GM12864 (cell line): ENCODE measurements at regions not wholly inside any gene's neighbourhood (a gene's known extent, or its start where the extent isn't known, plus 50 kb on each side); places are given as distances from the start of the nearest gene placed in this dataset.
"Not testable (repeated sequence)": the region's sequence is repeated elsewhere in the genome, so short reads cannot be mapped to it uniquely, and the experiment has no call there.

Experiments used
- DNase-seq: peaks from one replicate; pipeline ENCODE4 v3.0.0-alpha.2; 2011; ENCODE audit warnings: low read depth
- H3K4me3 ChIP-seq: 2 replicates; pipeline ENCODE4 v1.5.1; 2011; ENCODE audit warnings: mild to moderate bottlenecking, low read depth, low read length, control low read depth
- TF ChIP-seq, protein P1 (sequence below): IDR thresholded peaks from 2 replicates; pipeline ENCODE4 v1.5.1; 2011; ENCODE audit warnings: low read depth, mild to moderate bottlenecking, moderate library complexity, low read length, control low read depth, inconsistent platforms; ENCODE audit errors: missing control alignments

DNA sequence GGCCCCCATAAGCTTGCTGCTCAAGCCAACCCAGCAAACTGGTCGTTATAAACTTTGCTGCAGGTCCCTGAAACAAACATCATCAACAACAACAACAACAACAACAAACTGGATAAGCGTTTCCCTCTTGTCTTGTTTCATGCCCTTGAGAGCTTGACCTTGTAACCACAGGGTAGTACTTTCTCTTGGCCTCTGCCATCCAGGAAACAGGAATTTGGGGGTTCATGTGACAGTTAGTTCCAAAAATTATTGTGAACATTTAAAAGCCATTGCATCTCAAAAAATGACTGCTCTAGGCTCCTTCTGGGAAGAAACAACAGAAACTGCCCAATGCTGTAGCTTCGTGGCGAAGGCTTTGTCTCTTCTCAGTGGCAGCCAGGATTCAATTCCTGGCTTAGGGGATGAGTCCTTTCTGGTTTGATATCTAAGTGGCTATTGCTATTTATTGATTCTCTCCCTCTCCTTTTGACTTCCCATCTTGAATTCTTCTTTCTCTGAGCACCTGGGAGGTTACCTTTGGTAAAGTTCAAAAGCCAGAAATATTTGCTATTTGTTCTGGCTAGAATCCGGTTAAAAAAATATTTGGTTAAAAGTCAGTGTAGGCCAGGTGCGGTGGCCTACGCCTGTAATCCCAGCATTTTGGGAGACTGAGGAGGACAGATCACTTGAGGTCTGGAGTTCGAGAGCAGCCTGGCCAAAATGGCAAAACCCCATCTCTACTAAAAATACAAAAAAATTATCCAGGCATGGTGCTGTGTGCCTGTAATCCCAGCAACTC lies 52.0 kb upstream of the CPM start:
- TF ChIP-seq, protein P1, sequence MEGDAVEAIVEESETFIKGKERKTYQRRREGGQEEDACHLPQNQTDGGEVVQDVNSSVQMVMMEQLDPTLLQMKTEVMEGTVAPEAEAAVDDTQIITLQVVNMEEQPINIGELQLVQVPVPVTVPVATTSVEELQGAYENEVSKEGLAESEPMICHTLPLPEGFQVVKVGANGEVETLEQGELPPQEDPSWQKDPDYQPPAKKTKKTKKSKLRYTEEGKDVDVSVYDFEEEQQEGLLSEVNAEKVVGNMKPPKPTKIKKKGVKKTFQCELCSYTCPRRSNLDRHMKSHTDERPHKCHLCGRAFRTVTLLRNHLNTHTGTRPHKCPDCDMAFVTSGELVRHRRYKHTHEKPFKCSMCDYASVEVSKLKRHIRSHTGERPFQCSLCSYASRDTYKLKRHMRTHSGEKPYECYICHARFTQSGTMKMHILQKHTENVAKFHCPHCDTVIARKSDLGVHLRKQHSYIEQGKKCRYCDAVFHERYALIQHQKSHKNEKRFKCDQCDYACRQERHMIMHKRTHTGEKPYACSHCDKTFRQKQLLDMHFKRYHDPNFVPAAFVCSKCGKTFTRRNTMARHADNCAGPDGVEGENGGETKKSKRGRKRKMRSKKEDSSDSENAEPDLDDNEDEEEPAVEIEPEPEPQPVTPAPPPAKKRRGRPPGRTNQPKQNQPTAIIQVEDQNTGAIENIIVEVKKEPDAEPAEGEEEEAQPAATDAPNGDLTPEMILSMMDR = no peak
- DNase-seq = no peak
- H3K4me3 ChIP-seq = no peak overlapping the region

- H3K4me3 ChIP-seq = not testable (repeated sequence)
These were observed 64.6 kb upstream of the CPM start for GRCh38 chr12:68997526-68997925.

DNA sequence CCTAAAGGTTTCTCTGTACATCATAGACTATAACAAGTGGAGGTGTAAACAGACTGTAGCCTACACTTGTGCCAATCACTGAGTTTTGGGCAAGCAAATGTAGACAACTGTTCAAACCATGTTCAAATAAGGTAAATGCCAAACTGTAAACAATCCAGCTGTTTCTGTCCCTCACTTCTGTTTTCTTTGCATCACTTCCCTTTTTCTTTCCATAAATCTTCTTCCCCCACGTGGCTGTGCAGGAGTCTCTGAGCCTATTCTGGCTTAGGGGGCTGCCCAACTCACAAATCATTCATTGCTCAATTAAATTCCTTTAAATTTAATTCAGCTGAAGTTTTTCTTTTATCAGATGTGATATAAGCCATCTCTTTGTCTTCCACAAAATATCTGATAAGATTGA lies 65.1 kb upstream of the CPM start:
- TF ChIP-seq, protein P1 = no peak
- H3K4me3 ChIP-seq = no peak overlapping the region
- DNase-seq = no peak

More at GRCh38 chr12:68997526-68997925, 64.6 kb upstream of the CPM start:
- DNase-seq = not testable (repeated sequence)

DNA sequence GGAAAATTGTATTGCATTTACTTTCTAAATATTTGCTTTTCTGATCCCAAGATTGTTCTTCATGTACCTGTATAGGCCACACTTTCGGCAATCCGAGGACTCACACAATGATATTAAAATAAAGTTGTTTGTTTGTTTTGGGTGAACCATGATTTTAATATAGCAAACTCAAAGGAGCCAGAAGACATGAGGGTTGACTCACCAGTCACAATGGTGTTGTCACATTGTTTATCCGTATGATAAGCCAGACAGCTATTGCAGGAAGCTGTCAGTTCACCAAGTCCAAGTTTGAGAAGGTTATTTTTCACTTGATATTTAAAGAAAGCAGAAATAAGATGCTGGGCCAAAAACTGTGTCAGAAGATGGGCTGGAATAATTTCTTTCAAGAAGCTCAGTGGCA lies 67.1 kb upstream of the CPM start:
- no peak overlapping the region for H3K4me3 ChIP-seq
- DNase-seq = no peak

GRCh38 chr12:69000540-69001243 lies 67.7 kb upstream of the CPM start:
- TF ChIP-seq, protein P1 = no peak
- DNase-seq = no peak
- no peak overlapping the region for H3K4me3 ChIP-seq

More for the DNA sequence above, 67.1 kb upstream of the CPM start:
- TF ChIP-seq, protein P1 = no peak

GRCh38 chr12:69001251-69001650 lies 68.3 kb upstream of the CPM start:
- DNase-seq = no peak
- no peak overlapping the region for H3K4me3 ChIP-seq
- TF ChIP-seq, protein P1 = no peak

- no peak overlapping the region for H3K4me3 ChIP-seq
- DNase-seq = no peak
- TF ChIP-seq, protein P1 = no peak
These were observed 70.0 kb upstream of the CPM start for GRCh38 chr12:69002969-69003368.
